Endometrium (tissue), 2 donors: ENCODE measurements at regions not wholly inside any gene's neighbourhood (a gene's known extent, or its start where the extent isn't known, plus 50 kb on each side); places are given as distances from the start of the nearest gene placed in this dataset.

Experiments
- FAIRE-seq: peaks from 2 replicates; lab custom pipeline; 2012; peaks lifted over from hg19 to GRCh38; lab: Jason Lieb, UNC
- donor health status: control.
- donor health status: control.

- no peak for FAIRE-seq
These were observed 605.5 kb upstream of the CDH7 start for GRCh38 chr18:65145312-65145711.

GRCh38 chr18:65133610-65134009 is 617.2 kb upstream of the CDH7 start:
- no peak for FAIRE-seq

DNA sequence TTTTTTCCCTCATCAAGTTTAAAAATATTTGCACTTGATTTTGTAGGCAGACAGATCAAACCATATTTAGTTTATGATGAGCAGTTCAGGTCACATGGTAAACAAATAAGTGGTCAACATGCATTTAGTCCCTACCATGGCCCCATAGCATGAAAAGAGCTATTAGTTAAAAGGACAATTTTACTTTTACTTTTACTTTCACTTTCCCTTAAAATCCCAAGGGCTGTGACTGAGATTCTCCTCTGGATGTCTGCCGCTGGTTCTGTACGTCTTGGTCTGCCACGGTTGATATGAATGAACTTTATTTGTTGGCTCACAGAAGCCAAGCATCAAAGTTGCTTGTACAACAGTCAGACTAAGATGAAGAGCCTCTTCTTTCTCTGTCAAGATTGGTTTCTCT is 626.2 kb upstream of the CDH7 start:
- FAIRE-seq: no peak

DNA sequence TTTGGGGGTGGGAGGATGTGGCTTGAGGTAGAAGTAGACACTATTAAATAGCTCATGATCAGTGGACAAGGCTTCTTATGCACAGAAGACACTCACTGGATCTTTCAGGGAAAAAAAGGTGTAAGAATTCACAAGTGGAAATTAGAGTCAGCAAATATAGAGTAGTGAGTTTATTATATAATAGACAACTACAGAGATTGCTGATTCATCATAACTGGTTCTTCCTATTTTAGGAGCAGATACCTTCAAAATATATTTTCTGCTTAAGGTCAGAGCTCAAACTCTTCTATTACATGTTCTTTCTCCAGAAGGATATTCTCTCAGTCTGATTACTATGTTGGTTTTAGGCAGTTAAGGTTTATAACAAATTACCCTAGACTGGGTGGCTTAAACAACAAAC is 646.9 kb upstream of the CDH7 start:
- no peak for FAIRE-seq

- FAIRE-seq: no peak
These were observed 657.5 kb upstream of the CDH7 start for GRCh38 chr18:65093346-65093745.

- FAIRE-seq: peak; percentile 81
These were observed 659.0 kb upstream of the CDH7 start for GRCh38 chr18:65091744-65092329.

- FAIRE-seq: no peak
These were observed 667.9 kb upstream of the CDH7 start for GRCh38 chr18:65082907-65083306.

DNA sequence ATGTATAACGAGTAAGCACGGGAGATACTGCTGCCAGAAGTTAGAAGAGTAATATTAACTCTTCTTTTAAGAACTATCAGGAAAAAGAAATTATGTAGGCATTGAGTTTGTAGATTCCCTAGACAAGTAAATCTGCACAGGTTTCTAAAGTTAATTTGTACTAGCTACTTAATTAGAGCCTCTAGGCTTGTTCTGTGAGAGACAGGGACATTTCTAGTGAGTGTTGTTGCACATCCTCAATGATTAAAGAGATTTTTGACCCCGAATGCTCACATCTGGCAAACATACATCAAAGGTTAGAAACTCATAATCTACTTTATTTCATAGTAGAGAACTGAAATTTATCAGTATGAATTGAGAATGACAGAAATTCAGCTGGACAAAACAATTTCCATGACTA is 669.0 kb upstream of the CDH7 start:
- FAIRE-seq: no peak

DNA sequence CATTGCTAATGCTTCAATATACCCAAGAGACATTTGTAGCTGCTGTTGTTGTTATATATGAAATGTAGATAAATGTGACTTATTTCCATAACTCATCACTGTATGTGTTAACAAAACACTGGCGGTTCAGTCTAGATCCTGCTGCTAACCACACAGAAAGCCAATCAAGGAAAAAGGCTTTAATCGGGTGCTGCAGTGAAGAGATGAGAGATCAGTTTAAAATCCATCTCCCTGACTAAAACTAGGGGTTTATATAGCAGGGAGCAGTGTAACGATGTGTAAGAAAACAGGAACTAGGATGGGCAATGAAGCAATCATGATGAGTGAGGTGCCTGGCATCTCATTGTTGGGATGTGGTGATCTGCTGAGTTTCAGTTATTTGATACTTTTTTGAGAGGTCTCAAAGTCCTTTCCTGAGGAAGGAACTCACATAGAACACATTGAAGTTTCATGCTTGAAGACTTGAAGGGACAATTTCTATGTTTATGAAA is 677.7 kb upstream of the CDH7 start:
- no peak for FAIRE-seq

GRCh38 chr18:65057439-65058083 is 693.3 kb upstream of the CDH7 start:
- FAIRE-seq: no peak

DNA sequence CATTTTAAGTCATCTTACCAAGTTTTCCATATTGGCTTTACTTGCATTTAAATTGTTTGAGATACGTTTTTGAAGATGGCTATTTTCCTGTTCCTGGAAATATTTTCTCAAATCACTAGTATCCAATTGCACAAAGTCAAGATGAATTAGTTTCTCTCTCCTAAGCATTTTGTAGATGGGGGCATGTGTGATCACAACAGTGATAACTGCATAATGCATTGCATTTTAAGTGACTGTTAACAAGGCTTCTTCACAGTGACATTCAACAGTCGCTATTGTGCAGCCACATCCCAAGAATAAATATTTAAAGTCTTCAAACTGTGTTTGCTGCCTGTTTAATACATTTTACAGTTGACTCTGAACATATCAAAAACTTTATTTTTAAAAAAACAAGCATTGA is 694.2 kb upstream of the CDH7 start:
- FAIRE-seq: no peak

- FAIRE-seq: no peak
These were observed 701.2 kb upstream of the CDH7 start for GRCh38 chr18:65049586-65049985.

GRCh38 chr18:65039578-65039977 is 711.2 kb upstream of the CDH7 start:
- no peak for FAIRE-seq

- no peak for FAIRE-seq
These were observed 715.1 kb upstream of the CDH7 start for GRCh38 chr18:65035701-65036100.

GRCh38 chr18:65025756-65026155 is 725.1 kb upstream of the CDH7 start:
- FAIRE-seq: no peak

GRCh38 chr18:65021021-65021420 is 729.8 kb upstream of the CDH7 start:
- no peak for FAIRE-seq

GRCh38 chr18:65018184-65018583 is 732.6 kb upstream of the CDH7 start:
- peak; percentile 70 for FAIRE-seq

GRCh38 chr18:65017372-65017760 is 733.4 kb upstream of the CDH7 start:
- no peak for FAIRE-seq

GRCh38 chr18:65016631-65017371 is 734.0 kb upstream of the CDH7 start:
- FAIRE-seq: no peak

DNA sequence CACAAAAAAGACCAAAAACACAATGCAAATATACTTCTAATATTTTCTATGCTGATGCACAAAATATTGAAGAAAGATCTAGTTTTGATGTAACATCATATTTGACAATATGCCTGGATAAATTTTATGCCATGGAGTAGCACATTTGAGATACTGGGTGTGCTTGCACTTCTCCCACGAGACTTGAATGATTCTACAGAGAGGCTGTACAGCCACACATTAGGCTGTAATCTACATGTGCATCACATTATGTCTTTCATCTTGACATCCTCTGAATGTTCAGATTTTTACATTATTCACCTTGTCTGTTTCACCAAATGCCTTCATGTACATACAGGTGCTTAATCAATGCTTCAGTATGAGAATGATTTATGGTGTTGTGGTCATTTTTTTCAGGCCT is 756.4 kb upstream of the CDH7 start:
- no peak for FAIRE-seq

GRCh38 chr18:64993695-64994094 is 757.1 kb upstream of the CDH7 start:
- no peak for FAIRE-seq

DNA sequence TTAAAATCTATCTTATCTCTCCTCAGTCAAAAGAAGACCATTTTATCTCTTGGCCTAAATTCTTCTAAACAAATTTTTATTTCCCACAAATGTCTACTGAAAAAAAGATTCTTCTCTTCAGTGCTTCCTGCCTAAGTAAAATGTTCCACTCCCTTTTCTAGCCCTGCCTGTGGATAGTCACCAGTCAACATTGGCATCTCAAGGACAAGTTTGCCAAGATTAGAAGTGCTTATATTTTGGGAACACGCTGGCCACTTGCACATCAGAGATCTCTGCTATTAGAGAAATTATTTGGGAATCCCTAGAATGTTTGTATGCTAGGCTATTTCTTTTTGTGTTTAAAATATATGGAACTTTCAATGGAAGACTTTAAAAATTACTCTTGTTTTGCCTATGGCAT is 758.2 kb upstream of the CDH7 start:
- no peak for FAIRE-seq

DNA sequence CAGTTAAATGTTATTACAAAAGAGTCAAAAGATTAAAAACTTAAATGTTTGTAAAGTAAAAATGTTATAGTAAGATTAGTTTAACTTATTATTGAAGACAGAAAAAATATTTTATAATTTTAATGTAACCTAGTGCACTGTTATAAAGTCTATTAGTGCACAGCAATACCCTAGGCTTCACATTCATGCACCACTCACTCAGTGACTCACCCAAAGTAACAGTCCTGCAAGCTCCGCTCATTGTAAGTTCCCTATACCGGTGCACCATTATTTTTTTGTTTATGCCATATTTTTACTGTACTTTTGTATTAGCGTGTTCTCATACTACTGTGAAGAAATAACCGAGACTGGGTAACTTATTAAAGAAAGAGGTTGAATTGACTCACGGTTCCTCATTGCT is 759.7 kb upstream of the CDH7 start:
- no peak for FAIRE-seq
